ENCODE measurements at regions not wholly inside any gene's neighbourhood (a gene's known extent, or its start where the extent isn't known, plus 50 kb on each side); places are given as distances from the start of the nearest gene placed in this dataset.

- Histone ChIP-seq H3K36me3 (ENCODE audit: control insufficient read depth, insufficient read depth, low read length) (no peaks in the 10 kb centered on the region), H3K27me3 (ENCODE audit: control insufficient read depth, insufficient read depth, low read length) (no peaks in the 10 kb centered on the region), H3K4me3 (ENCODE audit: low read depth, low read length) (no peak overlapping the region)
- DNase-seq (ENCODE audit: low read depth) (no peak), FAIRE-seq (no peak)
- TF ChIP-seq CTCF (IDR thresholded peaks at IDR 0.05; ENCODE audit: insufficient read depth, low read length, severe bottlenecking), result no peak
Measured at GRCh38 chr21:14718951-14719350, 172.8 kb upstream of the SAMSN1 start.

GRCh38 chr21:14716761-14717396, 170.8 kb upstream of the SAMSN1 start:
- FAIRE-seq, result no peak
- TF ChIP-seq CTCF (IDR thresholded peaks at IDR 0.05; ENCODE audit: insufficient read depth, low read length, severe bottlenecking), result no peak
- Histone ChIP-seq H3K4me3 (ENCODE audit: low read depth, low read length) (no peak overlapping the region), H3K27me3 (ENCODE audit: control insufficient read depth, insufficient read depth, low read length) (no peaks in the 10 kb centered on the region), H3K36me3 (ENCODE audit: control insufficient read depth, insufficient read depth, low read length) (no peaks in the 10 kb centered on the region)
- DNase-seq (ENCODE audit: low read depth), result no peak

GRCh38 chr21:14713109-14713508, 167.0 kb upstream of the SAMSN1 start:
- FAIRE-seq, result no peak

GRCh38 chr21:14712121-14712715, 166.1 kb upstream of the SAMSN1 start:
- Histone ChIP-seq H3K27me3 (ENCODE audit: control insufficient read depth, insufficient read depth, low read length) (no peaks in the 10 kb centered on the region), H3K4me3 (ENCODE audit: low read depth, low read length) (no peak overlapping the region), H3K36me3 (ENCODE audit: control insufficient read depth, insufficient read depth, low read length) (no peaks in the 10 kb centered on the region)
- no peak for TF ChIP-seq CTCF (IDR thresholded peaks at IDR 0.05; ENCODE audit: insufficient read depth, low read length, severe bottlenecking)
- DNase-seq (ENCODE audit: low read depth) (peak; percentile 57), FAIRE-seq (no peak)

More at GRCh38 chr21:14713109-14713508, 167.0 kb upstream of the SAMSN1 start:
- no peak for DNase-seq (ENCODE audit: low read depth)
- H3K27me3 ChIP-seq (ENCODE audit: control insufficient read depth, insufficient read depth, low read length), result no peaks in the 10 kb centered on the region
- no peaks in the 10 kb centered on the region for H3K36me3 ChIP-seq (ENCODE audit: control insufficient read depth, insufficient read depth, low read length)
- no peak for TF ChIP-seq CTCF (IDR thresholded peaks at IDR 0.05; ENCODE audit: insufficient read depth, low read length, severe bottlenecking)
- no peak overlapping the region for H3K4me3 ChIP-seq (ENCODE audit: low read depth, low read length)

- DNase-seq (ENCODE audit: low read depth) (peak; percentile 71), FAIRE-seq (no peak)
- no peaks in the 10 kb centered on the region for H3K36me3 ChIP-seq (ENCODE audit: control insufficient read depth, insufficient read depth, low read length)
- H3K27me3 ChIP-seq (ENCODE audit: control insufficient read depth, insufficient read depth, low read length), result no peaks in the 10 kb centered on the region
- H3K4me3 ChIP-seq (ENCODE audit: low read depth, low read length), result no peak overlapping the region
- no peak for TF ChIP-seq CTCF (IDR thresholded peaks at IDR 0.05; ENCODE audit: insufficient read depth, low read length, severe bottlenecking)
Measured at GRCh38 chr21:14711287-14711686, 165.2 kb upstream of the SAMSN1 start.
